ENCODE measurements at regions not wholly inside any gene's neighbourhood (a gene's known extent, or its start where the extent isn't known, plus 50 kb on each side); places are given as distances from the start of the nearest gene placed in this dataset.

DNA sequence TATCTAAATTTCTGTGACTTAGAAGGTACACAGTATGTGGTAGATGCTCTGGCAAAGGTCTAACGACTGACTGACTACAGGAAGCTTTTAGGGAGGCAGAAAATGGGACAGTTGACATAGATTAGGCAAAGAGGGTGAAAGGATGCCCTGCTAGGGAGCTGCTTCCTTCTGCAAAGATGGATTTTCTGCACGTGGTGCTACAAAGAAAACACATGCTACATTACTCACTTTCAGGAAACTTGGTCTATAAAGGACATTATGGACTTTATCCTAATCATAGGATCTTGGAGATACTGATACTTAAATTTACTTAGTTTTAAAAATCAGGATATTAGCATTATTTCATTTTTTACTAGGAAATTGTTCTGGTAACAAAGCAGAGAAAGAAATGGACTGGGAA is 405.8 kb upstream of the ADAMTS16 start:
- TF ChIP-seq CTCF (IDR thresholded peaks at IDR 0.05; ENCODE audit: extremely low read depth, missing control alignments): no peak
- no peak for DNase-seq (ENCODE audit: low spot score)

GRCh38 chr5:4735261-4735660 is 404.9 kb upstream of the ADAMTS16 start:
- no peak for TF ChIP-seq CTCF (IDR thresholded peaks at IDR 0.05; ENCODE audit: extremely low read depth, missing control alignments)
- DNase-seq (ENCODE audit: low spot score): no peak

GRCh38 chr5:4737868-4738267 is 402.3 kb upstream of the ADAMTS16 start:
- DNase-seq (ENCODE audit: low spot score): no peak
- TF ChIP-seq CTCF (IDR thresholded peaks at IDR 0.05; ENCODE audit: extremely low read depth, missing control alignments): no peak

DNA sequence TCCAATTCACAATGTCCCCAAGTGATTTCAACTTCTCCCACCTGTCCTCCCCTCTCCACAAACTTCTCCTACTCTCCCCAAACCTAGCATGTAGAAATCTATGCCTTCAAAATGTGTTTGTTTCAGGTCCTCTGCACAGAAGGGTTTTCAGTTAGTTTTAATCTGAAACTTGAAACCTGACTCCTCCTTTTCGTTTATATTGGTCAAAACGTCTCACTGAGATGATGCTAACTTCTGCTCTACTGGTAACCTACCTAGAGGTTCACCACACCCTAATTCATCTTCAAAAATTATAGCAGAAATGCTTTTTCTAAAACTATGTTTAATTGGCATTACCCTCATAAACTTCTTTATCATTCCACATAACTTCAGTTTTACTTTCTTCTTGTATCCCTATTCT is 401.8 kb upstream of the ADAMTS16 start:
- DNase-seq (ENCODE audit: low spot score): no peak
- TF ChIP-seq CTCF (IDR thresholded peaks at IDR 0.05; ENCODE audit: extremely low read depth, missing control alignments): no peak

- DNase-seq (ENCODE audit: low spot score): no peak
- no peak for TF ChIP-seq CTCF (IDR thresholded peaks at IDR 0.05; ENCODE audit: extremely low read depth, missing control alignments)
Observed at GRCh38 chr5:4740156-4740555, 400.0 kb upstream of the ADAMTS16 start.

- no peak for TF ChIP-seq CTCF (IDR thresholded peaks at IDR 0.05; ENCODE audit: extremely low read depth, missing control alignments)
- DNase-seq (ENCODE audit: low spot score): no peak
Observed at GRCh38 chr5:4758550-4758949, 381.6 kb upstream of the ADAMTS16 start.

GRCh38 chr5:4758996-4759395 is 381.1 kb upstream of the ADAMTS16 start:
- no peak for DNase-seq (ENCODE audit: low spot score)
- no peak for TF ChIP-seq CTCF (IDR thresholded peaks at IDR 0.05; ENCODE audit: extremely low read depth, missing control alignments)

Measured in GM20000 (cell line).